ENCODE measurements at regions not wholly inside any gene's neighbourhood (a gene's known extent, or its start where the extent isn't known, plus 50 kb on each side); places are given as distances from the start of the nearest gene placed in this dataset.

DNA sequence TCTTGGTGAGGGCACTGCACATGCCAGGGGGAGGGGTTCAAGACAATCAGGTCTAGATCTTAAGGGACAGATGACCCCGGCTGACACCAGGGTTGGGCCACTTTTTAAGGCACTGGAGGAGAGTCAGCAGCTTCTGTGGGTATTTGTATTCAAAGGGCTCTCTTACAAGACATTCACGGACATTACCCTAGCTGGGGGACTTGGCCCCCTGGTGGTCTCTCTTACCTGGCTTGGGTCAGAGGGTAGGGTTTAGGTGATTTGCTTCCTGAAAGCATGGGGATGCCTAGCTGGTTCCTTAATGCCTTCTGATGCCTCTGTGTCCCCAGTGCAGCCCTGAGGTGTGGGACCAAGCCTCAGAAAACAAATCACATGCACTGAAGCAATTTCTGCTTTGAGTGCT lies 354.7 kb downstream of the CDC5L start:
- TF ChIP-seq, protein P1, sequence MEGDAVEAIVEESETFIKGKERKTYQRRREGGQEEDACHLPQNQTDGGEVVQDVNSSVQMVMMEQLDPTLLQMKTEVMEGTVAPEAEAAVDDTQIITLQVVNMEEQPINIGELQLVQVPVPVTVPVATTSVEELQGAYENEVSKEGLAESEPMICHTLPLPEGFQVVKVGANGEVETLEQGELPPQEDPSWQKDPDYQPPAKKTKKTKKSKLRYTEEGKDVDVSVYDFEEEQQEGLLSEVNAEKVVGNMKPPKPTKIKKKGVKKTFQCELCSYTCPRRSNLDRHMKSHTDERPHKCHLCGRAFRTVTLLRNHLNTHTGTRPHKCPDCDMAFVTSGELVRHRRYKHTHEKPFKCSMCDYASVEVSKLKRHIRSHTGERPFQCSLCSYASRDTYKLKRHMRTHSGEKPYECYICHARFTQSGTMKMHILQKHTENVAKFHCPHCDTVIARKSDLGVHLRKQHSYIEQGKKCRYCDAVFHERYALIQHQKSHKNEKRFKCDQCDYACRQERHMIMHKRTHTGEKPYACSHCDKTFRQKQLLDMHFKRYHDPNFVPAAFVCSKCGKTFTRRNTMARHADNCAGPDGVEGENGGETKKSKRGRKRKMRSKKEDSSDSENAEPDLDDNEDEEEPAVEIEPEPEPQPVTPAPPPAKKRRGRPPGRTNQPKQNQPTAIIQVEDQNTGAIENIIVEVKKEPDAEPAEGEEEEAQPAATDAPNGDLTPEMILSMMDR (IDR thresholded peaks at IDR 0.05): no peak
- TF ChIP-seq POLR2A (IDR thresholded peaks at IDR 0.05): no peak

Measured in Peyer's patch (tissue), 4 donors.